Natural killer cell (primary cell): ENCODE measurements at regions not wholly inside any gene's neighbourhood (a gene's known extent, or its start where the extent isn't known, plus 50 kb on each side); places are given as distances from the start of the nearest gene placed in this dataset.
A peak's percentile ranks its signal among the peaks of the same experiment; 100 is the strongest.

Experiments
- ATAC-seq, 3 donors: fragments of 150-1000 bp in 2 of 3; fragments of 200-7000 bp in 1 of 3; cut with Tn5 transposase; 1 replicate in 1 of 3; 2 replicates in 2 of 3; pipeline ENCODE4 v1.10.0; 2021; ENCODE audit warnings: mild to moderate bottlenecking in 2 of 3, moderate library complexity in 2 of 3
- DNase-seq, 2 donors: peaks; one replicate each; pipeline versions ENCODE4 v3.0.0 to v3.0.0-alpha.2; 2013 to 2021; ENCODE audit warnings: mixed read lengths in 1 of 2
- H3K27ac ChIP-seq: one replicate; pipeline ENCODE4 v1.5.1; 2013; ENCODE audit warnings: mild to moderate bottlenecking, low read length
- H3K27me3 ChIP-seq: one replicate; pipeline ENCODE4 v1.6.1; 2013; ENCODE audit warnings: low read length; ENCODE audit not compliant: control insufficient read depth, insufficient read depth
- H3K36me3 ChIP-seq: one replicate; pipeline ENCODE4 v1.6.1; 2013; ENCODE audit warnings: low read length; ENCODE audit not compliant: control insufficient read depth, insufficient read depth
- H3K4me1 ChIP-seq: one replicate; pipeline ENCODE4 v1.6.1; 2013; ENCODE audit warnings: low read length; ENCODE audit not compliant: control insufficient read depth, insufficient read depth
- H3K4me3 ChIP-seq: one replicate; pipeline ENCODE4 v1.5.1; 2013; ENCODE audit warnings: low read length
- H3K9me3 ChIP-seq: one replicate; pipeline ENCODE4 v1.6.1; 2013; ENCODE audit warnings: low read length; ENCODE audit not compliant: control insufficient read depth, insufficient read depth
- H3K27ac Mint-ChIP-seq, 2 donors: one replicate each; pipeline ENCODE4 v1.8.0; 2022; ENCODE audit warnings: mild to moderate bottlenecking in 2 of 2, mixed read lengths in 2 of 2, moderate library complexity in 1 of 2
- H3K27me3 Mint-ChIP-seq, 2 donors: one replicate each; pipeline ENCODE4 v1.8.0; 2022; ENCODE audit warnings: low read depth in 2 of 2, mixed read lengths in 2 of 2
- H3K36me3 Mint-ChIP-seq: one replicate; pipeline ENCODE4 v1.8.0; 2022; ENCODE audit warnings: mixed read lengths
- H3K4me1 Mint-ChIP-seq, 2 donors: one replicate each; pipeline ENCODE4 v1.8.0; 2022; ENCODE audit warnings: mixed read lengths in 2 of 2
- H3K4me3 Mint-ChIP-seq: one replicate; pipeline ENCODE4 v1.8.0; 2022; ENCODE audit warnings: mild to moderate bottlenecking, moderate library complexity, mixed read lengths
- H3K9me3 Mint-ChIP-seq, 2 donors: one replicate each; pipeline ENCODE4 v1.8.0; 2022; ENCODE audit warnings: mixed read lengths in 2 of 2
- CTCF ChIP-seq: fragments of 200-600 bp; IDR thresholded peaks from one replicate; pipeline ENCODE4 v1.8.0; 2022; ENCODE audit warnings: antibody characterized with exemption
- WGBS: methylation state at CpG from one replicate; pipeline ENCODE4 v1.1.7; 2013; ENCODE audit warnings: missing lambda C conversion rate; ENCODE audit not compliant: insufficient coverage; 5-methylcytosine and 5-hydroxymethylcytosine counted together
- intact Hi-C: fragments of 100-400 bp; cut with micrococcal nuclease; formaldehyde crosslinking; loops from one replicate; pipeline ENCODE4 v1.14.2; 2022

- H3K9me3 ChIP-seq = no peaks in the 10 kb centered on the region
- 90% methylated on average over 5 of the region's 5 CpGs for WGBS
- H3K27me3 Mint-ChIP-seq = peaks cover 20 to 34% of the 10 kb centered on the region in 2 donors
- H3K4me1 Mint-ChIP-seq = peaks cover 9 to 10% of the 10 kb centered on the region in 2 donors
- H3K4me3 ChIP-seq = no peak overlapping the region
- H3K36me3 Mint-ChIP-seq = no peaks in the 10 kb centered on the region
- intact Hi-C loops = no loop called here
- H3K36me3 ChIP-seq = no peaks in the 10 kb centered on the region
- no peak overlapping the region for H3K27ac Mint-ChIP-seq
- no peak overlapping the region for H3K4me3 Mint-ChIP-seq
- no peak for TF ChIP-seq CTCF
- H3K27ac ChIP-seq = no peak overlapping the region
- ATAC-seq (no peak), DNase-seq (no peak)
- H3K4me1 ChIP-seq = no peaks in the 10 kb centered on the region
- H3K27me3 ChIP-seq = no peaks in the 10 kb centered on the region
- H3K9me3 Mint-ChIP-seq = no peaks in the 10 kb centered on the region
Observed at GRCh38 chr18:22303927-22304326, 113.8 kb downstream of the CTAGE1 start.

GRCh38 chr18:22302144-22302543 lies 115.6 kb downstream of the CTAGE1 start:
- H3K36me3 ChIP-seq = no peaks in the 10 kb centered on the region
- H3K27me3 Mint-ChIP-seq = peaks cover 22 to 40% of the 10 kb centered on the region in 2 donors
- intact Hi-C loops = no loop called here
- H3K4me1 ChIP-seq = no peaks in the 10 kb centered on the region
- no peak overlapping the region for H3K4me3 ChIP-seq
- ATAC-seq = peak in 2 of 3 donors; percentile 26 to 88
- DNase-seq = no peak
- H3K27ac Mint-ChIP-seq = peak overlapping the region in 1 of 2 donors; percentile 43
- no peaks in the 10 kb centered on the region for H3K9me3 ChIP-seq
- WGBS = 66% methylated on average over 6 of the region's 6 CpGs
- H3K4me3 Mint-ChIP-seq = no peak overlapping the region
- TF ChIP-seq CTCF = no peak
- H3K4me1 Mint-ChIP-seq = peaks cover 15 to 17% of the 10 kb centered on the region in 2 donors
- H3K9me3 Mint-ChIP-seq = no peaks in the 10 kb centered on the region
- H3K27me3 ChIP-seq = no peaks in the 10 kb centered on the region
- H3K27ac ChIP-seq = no peak overlapping the region
- H3K36me3 Mint-ChIP-seq = no peaks in the 10 kb centered on the region

GRCh38 chr18:22300665-22301636 lies 116.8 kb downstream of the CTAGE1 start:
- Histone ChIP-seq H3K4me1 (no peaks in the 10 kb centered on the region), H3K36me3 (no peaks in the 10 kb centered on the region), H3K27ac (no peak overlapping the region), H3K9me3 (no peaks in the 10 kb centered on the region), H3K4me3 (no peak overlapping the region), H3K27me3 (no peaks in the 10 kb centered on the region)
- Mint-ChIP-seq H3K4me3 (no peak overlapping the region), H3K9me3 (no peaks in the 10 kb centered on the region), H3K27me3 (peaks cover 20 to 40% of the 10 kb centered on the region in 2 donors), H3K4me1 (peaks cover 15 to 17% of the 10 kb centered on the region in 2 donors), H3K36me3 (no peaks in the 10 kb centered on the region), H3K27ac (peak overlapping the region in 1 of 2 donors; percentile 43)
- ATAC-seq = no peak
- TF ChIP-seq CTCF = no peak
- intact Hi-C loops = no loop called here
- DNase-seq = no peak
- 48% methylated on average over 9 of the region's 10 CpGs for WGBS
